Activated CD4-positive, alpha-beta T cell treated with anti-CD3 and anti-CD28 coated beads for 24 hours (primary cell): ENCODE measurements at regions not wholly inside any gene's neighbourhood (a gene's known extent, or its start where the extent isn't known, plus 50 kb on each side); places are given as distances from the start of the nearest gene placed in this dataset.
"Not testable (repeated sequence)": the region's sequence is repeated elsewhere in the genome, so short reads cannot be mapped to it uniquely, and the experiment has no call there.

ENCODE experiments used
- DNase-seq, 2 donors: peaks; one replicate each; pipeline ENCODE4 v3.0.0-alpha.2; 2020; ENCODE audit warnings: low read depth in 2 of 2

DNA sequence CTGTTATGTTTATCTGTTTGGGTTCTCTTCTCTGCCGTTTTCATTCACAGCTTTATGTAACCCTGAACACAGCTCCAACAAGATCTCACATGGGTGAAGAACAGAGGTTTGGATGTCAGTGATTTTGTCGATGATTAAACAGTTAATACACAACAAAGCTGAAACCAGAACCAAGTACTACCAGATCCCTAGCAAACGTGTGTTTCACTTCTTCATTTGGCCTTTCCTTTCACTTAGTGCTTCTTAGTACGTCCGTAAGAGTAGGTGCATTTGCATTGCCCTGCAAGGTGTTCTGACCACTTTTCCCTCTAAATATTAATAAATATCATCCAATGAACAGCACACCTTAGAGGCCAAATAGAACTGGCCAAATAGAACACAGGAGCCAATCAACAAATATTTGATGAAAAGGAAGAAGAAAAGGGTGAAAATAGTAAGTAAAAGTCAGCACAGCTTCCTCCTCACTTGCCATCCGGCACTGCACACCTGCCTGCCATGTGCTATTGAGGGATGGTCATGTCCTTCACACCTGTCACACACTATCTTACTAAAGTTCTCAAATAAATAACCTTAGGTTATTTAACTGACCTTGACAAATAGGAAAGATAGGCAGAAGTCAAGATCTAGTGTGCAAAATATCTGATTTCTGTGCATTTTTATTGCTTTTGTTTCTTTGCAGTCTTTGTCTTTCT, 252.6 kb upstream of the ANKRD30A start:
- no peak for DNase-seq

DNA sequence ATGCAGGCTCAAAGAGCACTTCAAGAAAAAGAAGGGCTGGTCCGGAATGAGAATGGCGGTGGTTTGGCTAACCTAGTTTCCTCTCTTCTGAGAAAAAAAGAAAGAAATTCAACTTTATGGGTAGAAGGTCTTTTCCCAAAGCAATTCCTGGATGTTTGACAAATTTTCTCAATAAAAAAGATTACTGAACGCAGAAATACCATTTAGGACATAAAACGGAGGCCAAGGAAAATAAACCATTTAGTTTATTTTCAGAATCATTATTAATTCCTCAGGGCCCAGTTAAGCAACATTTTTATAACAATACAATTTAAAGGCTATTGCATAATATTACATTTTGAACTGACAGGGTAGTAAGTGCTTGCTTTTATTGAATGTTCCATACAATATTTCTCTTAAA, 284.6 kb upstream of the ANKRD30A start:
- no peak for DNase-seq

DNA sequence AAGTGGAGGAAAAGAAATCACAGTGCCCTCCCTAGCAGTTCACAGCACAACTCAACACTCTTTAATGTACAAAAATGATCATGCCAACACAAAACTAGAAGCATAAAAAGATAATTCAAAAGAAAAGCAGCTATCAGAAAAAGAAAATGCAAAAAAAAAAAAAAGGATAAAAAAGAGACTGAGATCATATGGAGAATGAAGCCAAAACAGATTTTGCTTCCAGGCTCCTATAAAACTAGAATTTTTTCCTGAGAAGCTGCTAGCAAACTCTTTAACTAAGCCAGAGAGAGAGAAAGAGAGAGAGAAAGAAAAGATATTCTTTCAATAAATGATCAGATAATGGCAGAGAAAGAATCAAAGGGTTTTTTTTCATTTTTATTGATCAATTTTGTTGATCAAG, 288.0 kb upstream of the ANKRD30A start:
- no peak for DNase-seq

DNA sequence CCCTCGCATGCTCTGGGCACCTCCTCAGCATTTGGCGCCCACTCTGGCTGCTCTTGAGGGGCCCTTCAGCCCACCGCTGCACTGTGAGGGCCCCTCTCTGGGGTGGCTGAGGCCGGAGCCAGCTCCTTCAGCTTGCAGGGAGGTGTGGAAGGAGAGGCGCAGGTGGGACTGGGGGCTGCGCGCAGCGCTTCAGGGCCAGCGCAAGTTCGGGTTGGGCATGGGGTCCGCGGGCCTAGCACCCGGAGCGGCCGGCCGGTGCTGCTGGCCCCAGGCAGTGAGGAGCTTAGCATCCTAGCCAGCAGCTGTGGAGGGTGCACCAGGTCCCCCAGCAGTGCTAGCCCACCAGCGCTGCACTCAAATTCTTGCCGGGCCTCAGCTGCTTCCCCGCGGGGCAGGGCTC, 305.6 kb upstream of the ANKRD30A start:
- no peak for DNase-seq

DNA sequence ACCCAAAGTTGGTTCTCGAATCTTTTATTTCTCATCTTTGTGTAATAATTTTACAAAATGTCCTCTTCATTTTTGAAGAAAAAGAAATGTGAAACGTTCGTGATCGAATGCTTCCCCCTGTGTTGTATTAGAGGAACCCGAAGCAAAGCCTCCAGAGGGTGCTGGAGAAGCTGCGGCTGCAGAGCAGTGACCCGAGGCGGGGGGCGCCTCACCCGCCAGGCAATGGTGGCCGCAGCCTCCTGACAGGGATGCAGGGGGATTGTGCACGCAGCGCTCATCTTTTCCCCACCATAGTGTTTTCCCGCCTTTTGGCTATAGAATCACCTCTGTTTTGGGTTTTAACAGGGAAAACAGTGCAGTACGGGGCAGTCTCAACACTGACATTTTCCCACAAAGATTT, 307.5 kb upstream of the ANKRD30A start:
- no peak for DNase-seq

DNA sequence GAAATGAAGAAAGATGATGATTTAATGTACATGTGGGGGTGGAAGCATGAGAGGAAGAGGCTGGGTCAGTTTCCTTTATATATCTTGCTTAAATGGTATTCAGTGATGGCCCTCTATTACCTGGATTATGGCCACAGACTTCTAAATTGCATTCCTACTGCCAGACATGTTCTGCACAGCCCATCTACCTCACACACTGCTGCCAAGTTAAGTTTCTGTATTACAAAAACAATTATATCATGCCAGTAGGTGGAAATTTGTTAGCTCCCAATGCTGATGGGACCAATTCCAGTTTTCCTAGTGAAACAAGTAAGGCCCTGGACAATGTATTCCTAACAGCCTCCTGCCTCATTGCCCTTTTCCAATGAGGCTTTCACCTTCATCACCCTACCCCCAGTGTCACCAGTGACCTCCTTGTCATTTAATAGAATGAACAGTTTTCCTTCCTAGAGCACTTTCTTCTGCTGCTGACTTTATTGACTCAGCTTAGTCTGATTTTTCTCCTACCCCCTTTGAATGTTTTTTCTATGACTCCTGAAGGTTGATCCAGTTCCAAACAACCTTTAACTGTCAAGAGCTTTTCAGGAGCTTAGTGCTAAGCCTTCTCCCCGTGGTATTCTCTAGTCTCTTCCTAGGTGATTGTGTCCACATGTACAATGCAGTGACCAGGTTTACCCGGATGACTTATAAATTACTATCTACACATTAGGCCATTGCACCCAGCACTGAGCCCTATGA, 316.6 kb upstream of the ANKRD30A start:
- no peak for DNase-seq

DNA sequence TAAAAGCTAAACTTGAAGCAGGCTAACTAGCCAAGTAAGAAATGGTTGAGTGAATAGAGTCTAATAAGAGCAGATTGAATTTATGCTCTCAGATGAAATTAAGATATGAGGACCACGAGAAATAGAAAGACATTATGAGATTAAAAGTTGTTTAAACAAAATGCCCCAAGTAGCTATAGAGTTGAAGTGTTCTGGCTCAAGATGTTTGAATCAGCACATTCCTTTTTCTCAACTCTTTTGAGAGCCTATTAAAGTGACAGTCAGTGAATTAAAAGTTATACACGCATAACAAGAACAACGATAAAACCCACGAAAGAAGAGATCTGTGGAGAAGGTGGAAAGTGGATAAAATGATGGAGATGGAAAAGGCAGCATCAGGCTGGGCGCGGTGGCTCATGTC, 322.2 kb upstream of the ANKRD30A start:
- DNase-seq = no peak

DNA sequence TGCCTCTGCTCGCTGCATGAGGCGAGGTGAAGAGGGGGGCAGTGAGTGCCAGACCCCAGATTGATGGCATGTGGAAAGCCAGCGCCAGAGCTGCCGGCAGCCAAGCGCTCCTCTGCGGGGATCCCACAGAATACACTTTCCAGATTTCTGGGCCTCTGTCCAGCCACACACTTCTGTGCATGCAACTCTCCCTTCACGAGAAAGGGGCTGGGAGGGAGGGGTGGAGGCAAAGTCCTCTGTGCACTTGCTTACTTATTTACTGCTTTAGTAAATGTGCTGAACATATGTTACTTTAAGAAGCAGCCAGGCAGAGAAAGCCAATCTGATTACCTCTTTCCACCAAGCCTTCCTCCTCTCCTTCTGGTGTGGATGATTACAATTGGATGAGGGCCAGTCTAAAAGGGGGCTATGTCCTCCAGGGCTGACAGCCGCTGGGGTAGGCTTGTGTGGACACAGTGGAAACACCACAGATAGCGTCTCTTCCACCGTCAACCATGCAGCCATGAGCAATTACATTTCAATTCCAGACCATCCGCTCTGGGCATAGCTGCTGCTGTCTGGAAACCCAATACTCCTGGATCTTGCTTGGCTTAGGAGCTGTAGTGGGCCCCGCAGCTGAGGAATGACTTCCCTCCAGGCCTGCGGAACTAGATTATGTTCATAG, 322.8 kb upstream of the ANKRD30A start:
- no peak for DNase-seq

DNA sequence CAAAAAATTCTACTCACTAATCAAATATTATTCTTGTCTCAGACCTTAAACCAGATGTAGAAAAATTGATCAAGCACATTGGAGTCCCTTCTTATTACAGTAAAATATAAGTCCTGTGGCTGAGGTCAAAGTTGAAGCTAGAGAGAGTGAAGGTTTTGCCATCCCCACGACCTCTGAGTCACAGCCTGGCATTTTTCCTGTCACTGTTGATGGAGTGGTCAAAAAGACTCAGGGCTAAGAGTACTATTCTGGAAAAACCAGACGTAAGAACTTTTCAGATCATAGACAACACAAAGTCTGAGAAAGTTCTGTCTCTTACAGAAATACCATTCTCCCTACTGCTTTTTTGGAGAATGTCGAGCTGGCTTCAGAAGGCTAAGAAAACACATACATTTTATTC, 323.7 kb upstream of the ANKRD30A start:
- no peak for DNase-seq

DNA sequence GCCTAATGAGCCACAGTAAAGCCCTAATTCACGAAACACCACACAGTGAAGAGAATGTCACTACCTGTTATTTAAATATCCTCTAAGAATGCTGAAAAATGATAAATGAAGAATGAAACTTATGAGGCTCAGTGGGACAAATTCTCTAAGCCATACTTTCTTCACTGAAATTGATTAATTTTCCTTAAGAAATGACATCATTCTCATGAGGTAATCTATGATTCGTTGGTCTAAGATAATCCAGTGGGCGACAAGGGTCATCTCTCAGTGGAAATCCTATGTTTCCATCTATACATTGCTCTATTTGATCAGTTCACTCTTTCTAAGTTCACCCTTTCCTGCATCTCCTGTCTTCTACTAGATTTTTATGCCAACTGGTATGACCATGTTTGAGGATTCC, 330.4 kb upstream of the ANKRD30A start:
- no peak for DNase-seq

DNA sequence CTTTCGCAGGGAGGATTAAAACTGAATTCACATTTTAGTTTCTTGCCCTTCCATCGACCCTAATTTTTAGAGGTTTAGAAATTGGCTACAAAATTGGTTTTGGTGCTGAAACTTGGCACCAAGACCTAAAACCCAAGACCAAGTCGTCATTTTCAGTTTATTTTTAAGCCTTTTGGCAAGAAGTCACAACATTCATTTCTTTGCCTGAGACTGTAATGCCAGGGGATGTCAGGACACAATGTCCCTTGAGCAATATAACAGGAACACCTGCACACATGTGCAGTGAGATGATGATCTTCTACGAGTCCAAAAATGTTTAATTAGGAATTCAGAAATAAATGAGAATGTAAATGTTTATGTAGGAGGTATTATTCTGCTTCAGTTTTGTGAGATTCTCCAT, 335.4 kb upstream of the ANKRD30A start:
- no peak for DNase-seq

DNA sequence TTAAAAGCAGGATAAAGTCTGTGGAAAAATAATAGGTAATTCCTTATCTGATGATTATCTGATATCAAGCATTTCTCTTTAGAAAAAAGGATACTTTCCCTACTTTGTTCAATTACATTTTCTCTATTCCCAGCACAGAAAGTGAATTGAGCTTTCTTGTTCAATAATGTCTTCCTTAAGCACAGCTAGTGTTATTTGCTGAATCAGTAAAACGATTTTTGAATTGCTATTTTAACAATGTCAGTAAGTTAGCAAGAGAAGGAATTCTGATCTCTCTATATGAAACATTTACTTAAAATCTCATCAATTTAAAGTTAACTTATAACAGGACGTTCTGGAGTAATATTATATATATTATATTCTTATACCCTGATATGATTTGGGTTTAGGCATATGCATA, 337.2 kb upstream of the ANKRD30A start:
- DNase-seq = no peak

DNA sequence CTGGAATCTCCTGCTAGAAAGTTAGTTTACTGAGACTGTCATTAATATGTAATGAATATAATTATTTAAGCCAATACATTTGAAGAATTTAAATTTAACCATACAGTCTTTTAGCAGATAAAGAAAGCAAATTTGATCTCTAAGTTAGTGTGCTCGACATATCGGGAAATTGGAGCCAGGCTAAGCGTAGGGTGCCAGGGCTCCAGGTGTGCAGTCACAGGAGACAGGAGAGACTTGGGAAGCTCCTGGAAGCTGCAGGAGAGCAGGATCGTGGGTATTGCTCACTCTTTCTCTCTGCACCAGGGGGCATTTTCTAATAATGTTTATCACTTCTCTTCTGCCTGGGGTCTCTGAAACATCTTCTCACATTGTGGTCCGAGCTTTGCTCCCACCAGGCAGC, 342.0 kb upstream of the ANKRD30A start:
- no peak for DNase-seq

DNA sequence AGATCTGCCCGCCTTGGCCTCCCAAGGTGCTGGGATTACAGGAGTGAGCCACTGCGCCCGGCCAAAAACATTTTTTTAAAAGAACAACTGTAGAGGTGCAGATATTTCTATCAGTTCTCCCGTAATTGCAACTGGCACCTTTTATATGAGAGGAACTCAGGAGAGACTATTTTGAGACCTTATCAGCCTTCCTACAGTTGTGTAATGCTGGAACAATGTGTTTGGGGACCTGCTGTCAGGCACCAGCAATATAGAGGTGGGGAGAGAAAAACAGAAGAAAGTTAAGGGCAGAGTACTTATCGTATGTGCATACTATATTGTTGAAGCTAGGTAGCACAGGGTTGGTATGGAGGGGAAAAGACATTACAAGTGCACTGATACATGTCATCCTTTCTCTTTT, 343.8 kb upstream of the ANKRD30A start:
- DNase-seq = no peak

DNA sequence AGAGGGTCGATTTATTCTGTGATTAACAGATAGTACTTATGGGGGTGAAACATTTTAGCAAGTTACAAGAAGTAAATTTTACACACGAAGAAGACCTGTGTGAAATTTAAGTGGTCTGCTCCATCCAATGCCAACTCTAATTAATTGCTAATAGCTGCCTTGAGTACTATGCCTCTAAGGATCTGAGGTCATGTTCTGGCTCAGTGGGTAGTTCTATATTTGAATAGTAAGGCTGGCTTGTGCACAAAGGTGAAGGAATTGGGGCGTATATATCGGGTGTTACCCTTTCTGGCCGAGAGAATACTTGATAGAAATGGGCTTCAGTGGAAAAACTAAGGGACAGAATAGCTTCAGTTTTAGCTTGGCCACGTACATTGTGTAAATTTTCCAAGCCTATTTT, 345.2 kb upstream of the ANKRD30A start:
- DNase-seq = no peak

DNA sequence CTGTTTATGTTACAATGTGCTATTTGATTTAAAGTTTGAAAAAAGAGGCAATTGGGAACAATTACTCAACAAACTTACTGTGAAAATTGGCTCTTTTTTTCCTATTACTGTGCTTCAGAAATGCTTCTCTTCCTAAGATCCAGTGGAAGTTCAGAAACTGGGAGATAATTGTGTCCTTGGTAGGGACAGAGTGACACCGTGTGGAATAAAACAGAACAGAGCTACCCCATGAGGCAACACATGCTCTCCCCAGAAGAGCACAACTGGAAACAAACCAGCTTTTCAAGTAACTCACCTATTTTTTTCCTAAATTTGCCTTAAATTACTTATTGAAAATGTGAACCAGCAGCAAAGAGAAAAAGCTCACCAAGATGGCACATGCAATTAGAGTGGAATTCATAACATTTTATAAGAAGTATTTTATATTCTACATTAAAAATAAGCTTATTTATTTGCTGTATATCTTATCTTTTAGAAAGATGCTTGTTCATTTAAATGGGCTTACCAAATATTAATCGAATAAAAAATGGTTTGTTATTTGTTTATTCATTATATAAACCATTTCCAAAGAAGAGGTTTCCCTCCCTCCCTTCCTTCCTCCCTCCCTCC, 346.1 kb upstream of the ANKRD30A start:
- no peak for DNase-seq

DNA sequence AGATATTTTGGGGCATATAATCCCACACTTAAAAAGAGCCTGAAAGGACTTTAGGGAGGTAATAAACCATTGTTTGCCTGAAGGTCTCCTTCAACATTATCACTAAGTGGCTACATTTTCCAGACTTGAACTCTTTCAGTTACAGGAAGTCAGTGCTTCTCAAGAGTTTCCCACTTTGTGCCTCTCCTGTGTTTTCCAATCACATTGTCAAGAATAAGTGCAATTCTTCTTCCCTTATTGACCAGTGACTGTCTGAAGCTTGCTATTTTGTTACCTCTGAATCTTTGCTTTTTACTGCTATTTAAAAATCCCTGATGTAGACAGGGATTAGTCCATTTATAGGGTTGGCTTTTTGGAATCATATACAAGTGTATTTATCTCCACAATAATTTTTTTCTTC, 346.7 kb upstream of the ANKRD30A start:
- DNase-seq = no peak

DNA sequence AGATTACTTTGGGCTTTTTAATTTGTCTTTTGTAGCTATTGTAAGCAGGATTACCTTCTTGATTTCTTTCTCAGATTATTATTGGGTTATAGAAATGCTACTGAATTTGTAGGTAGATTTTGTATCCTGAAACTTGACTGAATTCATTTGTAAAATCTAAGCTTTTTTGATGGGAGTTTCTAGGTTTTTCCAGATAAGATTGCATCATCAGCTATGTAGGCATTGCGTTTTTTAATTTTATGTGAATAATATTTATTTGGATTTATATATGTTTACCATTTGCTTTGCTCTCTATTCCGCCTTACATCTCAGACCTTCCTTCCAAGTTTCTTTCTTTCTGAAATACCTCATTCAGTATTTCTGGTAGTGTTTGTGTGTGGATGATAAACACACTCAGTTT, 351.7 kb upstream of the ANKRD30A start:
- no peak for DNase-seq

DNA sequence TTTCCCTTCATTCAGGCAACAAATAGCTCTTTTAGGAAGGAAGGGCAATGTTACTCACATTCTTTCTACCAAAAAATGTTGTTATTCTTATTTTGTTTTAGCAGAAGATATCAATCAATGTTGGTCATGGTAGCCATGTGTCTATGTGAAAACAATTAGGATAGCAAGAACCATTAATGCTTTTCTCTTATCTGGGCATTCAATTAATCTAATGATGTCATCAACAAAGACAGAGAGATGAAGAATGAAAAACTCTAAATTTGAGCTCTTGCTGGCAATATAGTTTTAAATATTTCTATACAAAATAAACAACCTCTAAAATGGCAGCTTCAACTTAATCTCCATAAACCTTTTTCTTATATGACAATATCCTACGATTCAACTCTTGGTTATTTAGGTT, 353.7 kb upstream of the ANKRD30A start:
- no peak for DNase-seq

DNA sequence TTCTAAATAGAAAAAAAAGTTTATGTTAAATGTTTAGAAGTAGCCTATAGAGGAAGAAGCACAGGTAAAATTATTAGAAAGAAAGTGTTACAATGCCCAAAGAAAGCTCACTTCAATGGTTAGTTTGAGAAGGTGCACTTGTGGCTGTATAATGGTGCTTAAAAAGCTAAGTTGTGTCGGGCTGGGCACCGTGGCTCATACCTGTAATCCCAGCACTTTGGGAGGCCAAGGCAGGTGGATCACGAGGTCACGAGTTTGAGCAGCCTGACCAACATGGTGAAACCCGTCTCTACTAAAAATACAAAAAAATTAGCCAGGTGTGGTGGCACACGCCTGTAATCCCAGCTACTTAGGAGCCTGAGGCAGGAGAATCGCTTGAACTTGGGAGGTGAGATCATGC, 355.7 kb upstream of the ANKRD30A start:
- not testable (repeated sequence) for DNase-seq

DNA sequence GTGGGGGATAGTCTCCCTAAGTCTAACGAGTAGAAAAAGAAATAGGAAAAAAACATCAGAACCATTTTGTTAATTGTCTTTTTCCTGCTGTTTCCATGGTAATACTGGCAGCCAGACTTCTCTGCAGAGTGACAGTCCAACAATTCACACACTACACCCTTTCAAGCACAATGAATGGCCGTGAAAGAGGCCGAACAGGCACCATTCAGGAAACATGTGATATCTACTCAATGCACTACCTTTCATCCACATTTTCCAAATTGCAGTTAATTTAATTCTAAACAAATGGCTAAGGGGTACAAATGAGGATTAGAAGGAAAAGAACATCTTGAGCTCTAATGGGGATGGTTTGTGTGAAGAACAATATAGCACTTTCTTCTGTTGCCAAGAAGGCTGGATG, 358.5 kb upstream of the ANKRD30A start:
- DNase-seq = no peak

DNA sequence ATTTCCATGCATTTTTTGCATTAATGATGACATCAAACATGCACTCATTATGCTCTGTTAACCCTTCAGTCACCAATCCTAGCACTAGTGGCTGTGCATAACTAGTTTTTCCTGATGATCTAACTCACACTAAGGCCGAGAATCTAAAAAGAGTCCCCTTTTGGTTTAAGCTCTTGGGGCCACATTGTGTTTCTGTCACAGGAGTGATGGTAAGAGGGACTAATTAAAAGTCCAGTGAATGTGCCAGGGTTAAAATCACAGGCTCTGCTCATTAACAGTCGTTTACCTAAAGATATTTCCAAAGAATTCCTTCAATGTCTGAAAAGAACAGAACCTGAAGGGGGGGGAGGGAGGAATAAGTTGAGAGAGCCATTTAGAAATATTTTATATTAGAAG, 359.0 kb upstream of the ANKRD30A start:
- no peak for DNase-seq
